ENCODE measurements at regions not wholly inside any gene's neighbourhood (a gene's known extent, or its start where the extent isn't known, plus 50 kb on each side); places are given as distances from the start of the nearest gene placed in this dataset.

- DNase-seq, result no peak
- intact Hi-C loops (cut with DNase I), result no loop called here
- Histone ChIP-seq H3K9me3 (no peaks in the 10 kb centered on the region), H3K27me3 (no peaks in the 10 kb centered on the region), H3K4me1 (no peaks in the 10 kb centered on the region), H3K27ac (no peak overlapping the region), H3K36me3 (no peaks in the 10 kb centered on the region), H3K4me3 (replicated peaks in 1 of 3) (no peak overlapping the region)
- WGBS, 2 donors, result 38 to 49% methylated on average over 4 of the region's 4 CpGs
- TF ChIP-seq POLR2A (IDR thresholded peaks at IDR 0.05), result no peak
- TF ChIP-seq CTCF (IDR thresholded peaks at IDR 0.05), result no peak
These were observed 185.4 kb upstream of the GRIK2 start for GRCh38 chr6:101208152-101208551.

DNA sequence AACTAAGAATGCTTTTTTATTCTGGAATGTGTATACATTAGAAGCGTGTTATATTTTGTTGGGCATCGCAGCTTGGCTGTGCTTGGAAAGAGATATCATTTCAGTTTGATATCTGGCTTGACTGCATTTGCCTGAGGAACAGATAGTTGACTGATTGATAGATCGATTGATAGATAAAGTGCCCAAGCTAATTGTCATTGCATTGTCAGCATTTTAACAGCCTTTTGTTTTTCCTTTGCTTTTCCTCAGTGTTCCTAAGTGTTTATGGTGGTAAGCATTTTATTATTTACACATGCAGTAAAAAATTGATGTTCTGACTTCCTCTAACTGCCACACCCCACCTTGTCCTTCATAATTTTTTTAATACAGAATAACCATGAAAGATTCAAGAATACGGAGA, 180.9 kb upstream of the GRIK2 start:
- DNase-seq, result no peak
- no peaks in the 10 kb centered on the region for H3K36me3 ChIP-seq
- no peak for TF ChIP-seq CTCF (IDR thresholded peaks at IDR 0.05)
- TF ChIP-seq POLR2A (IDR thresholded peaks at IDR 0.05), result no peak
- H3K9me3 ChIP-seq, result no peaks in the 10 kb centered on the region
- no peaks in the 10 kb centered on the region for H3K27me3 ChIP-seq
- H3K27ac ChIP-seq, result no peak overlapping the region
- H3K4me1 ChIP-seq, result no peaks in the 10 kb centered on the region
- intact Hi-C loops (cut with DNase I), result no loop called here
- H3K4me3 ChIP-seq (replicated peaks in 1 of 3), result no peak overlapping the region
- WGBS, 2 donors, result 92 to 93% methylated on average over 4 of the region's 4 CpGs

- no peaks in the 10 kb centered on the region for H3K27me3 ChIP-seq
- no peak overlapping the region for H3K4me3 ChIP-seq (replicated peaks in 1 of 3)
- no peak for DNase-seq
- no peaks in the 10 kb centered on the region for H3K4me1 ChIP-seq
- TF ChIP-seq CTCF (IDR thresholded peaks at IDR 0.05) (no peak), POLR2A (IDR thresholded peaks at IDR 0.05) (no peak)
- no peaks in the 10 kb centered on the region for H3K36me3 ChIP-seq
- H3K27ac ChIP-seq, result no peak overlapping the region
- intact Hi-C loops (cut with DNase I), result no loop called here
- no peaks in the 10 kb centered on the region for H3K9me3 ChIP-seq
These were observed 171.5 kb upstream of the GRIK2 start for GRCh38 chr6:101222007-101222406.

DNA sequence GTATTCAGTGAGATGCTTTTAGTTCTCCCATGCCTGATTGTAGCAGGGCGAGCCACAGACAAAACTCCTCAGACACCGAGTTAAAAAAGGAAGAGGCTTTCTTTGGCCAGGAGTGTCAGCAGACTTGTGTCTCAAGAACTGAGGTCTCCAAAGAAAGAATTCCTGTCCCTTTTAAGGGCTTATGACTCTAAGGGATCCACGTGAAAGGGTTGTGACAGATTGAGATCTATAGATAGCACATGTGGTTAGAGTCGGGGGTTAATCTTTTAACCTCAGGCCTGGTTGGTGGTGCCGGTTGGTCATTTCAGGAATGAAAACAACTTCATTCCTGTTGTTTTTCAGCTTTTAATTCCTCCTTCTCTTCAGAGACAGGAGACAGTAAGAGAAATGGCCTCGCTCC, 168.8 kb upstream of the GRIK2 start:
- Histone ChIP-seq H3K9me3 (no peaks in the 10 kb centered on the region), H3K27ac (no peak overlapping the region), H3K4me1 (no peaks in the 10 kb centered on the region), H3K36me3 (no peaks in the 10 kb centered on the region), H3K27me3 (no peaks in the 10 kb centered on the region), H3K4me3 (replicated peaks in 1 of 3) (no peak overlapping the region)
- no peak for DNase-seq
- WGBS, 2 donors, result 83 to 85% methylated on average over 6 of the region's 6 CpGs
- intact Hi-C loops (cut with DNase I), result no loop called here
- TF ChIP-seq CTCF (IDR thresholded peaks at IDR 0.05), result no peak
- TF ChIP-seq POLR2A (IDR thresholded peaks at IDR 0.05), result no peak

DNA sequence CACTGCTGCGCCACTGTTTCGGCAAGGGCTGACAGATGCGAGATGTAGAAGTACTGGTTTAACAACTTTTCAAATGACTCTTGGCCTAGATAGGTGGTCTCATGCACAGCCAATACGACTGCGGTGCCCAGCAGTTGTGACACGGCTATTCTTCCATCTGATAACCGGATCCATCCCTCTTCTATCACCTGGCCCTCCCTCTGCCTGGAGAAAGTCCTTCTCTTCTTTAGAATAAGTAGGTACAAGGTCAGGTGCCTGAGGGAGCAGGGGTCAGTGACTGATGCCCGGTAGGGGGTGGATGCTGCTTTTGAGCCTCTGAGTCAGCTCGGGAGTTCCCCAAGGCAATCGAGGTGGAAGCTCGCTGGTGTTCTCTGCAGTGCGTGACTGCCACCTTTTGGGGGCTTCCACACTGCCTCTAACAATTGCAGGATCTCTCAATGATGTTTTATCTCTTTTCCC, 166.8 kb upstream of the GRIK2 start:
- Histone ChIP-seq H3K9me3 (no peaks in the 10 kb centered on the region), H3K4me1 (no peaks in the 10 kb centered on the region), H3K4me3 (replicated peaks in 1 of 3) (no peak overlapping the region), H3K36me3 (no peaks in the 10 kb centered on the region), H3K27ac (no peak overlapping the region), H3K27me3 (no peaks in the 10 kb centered on the region)
- intact Hi-C loops (cut with DNase I), result no loop called here
- TF ChIP-seq POLR2A (IDR thresholded peaks at IDR 0.05) (no peak), CTCF (IDR thresholded peaks at IDR 0.05) (no peak)
- WGBS, 2 donors, result 50 to 51% methylated on average over 11 to 12 of the region's 12 CpGs
- DNase-seq, result no peak

All from thyroid gland (tissue), 4 donors.